Activated naive CD4-positive, alpha-beta T cell treated with anti-CD3 and anti-CD28 coated beads, Interleukin-2, amount 10 ng/mL, durations not matched to agents 7 days and 5 days (primary cell): ENCODE measurements at regions not wholly inside any gene's neighbourhood (a gene's known extent, or its start where the extent isn't known, plus 50 kb on each side); places are given as distances from the start of the nearest gene placed in this dataset.

Experiments used
- CTCF ChIA-PET: fragments of 350-600 bp; sonication (Branson Sonifier 250); formaldehyde crosslinking; loops from one replicate; lab custom pipeline; 2021; ENCODE audit warnings: antibody characterized with exemption; lab: Charles Lee
- DNase-seq: peaks from one replicate; pipeline ENCODE4 v3.0.0-alpha.2; 2020
- H3K27ac Mint-ChIP-seq: one replicate; pipeline ENCODE4 v1.8.0; 2021; ENCODE audit warnings: mild to moderate bottlenecking, moderate library complexity, mixed read lengths
- H3K27me3 Mint-ChIP-seq: one replicate; pipeline ENCODE4 v1.8.0; 2021; ENCODE audit warnings: mild to moderate bottlenecking, mixed read lengths
- H3K36me3 Mint-ChIP-seq: one replicate; pipeline ENCODE4 v1.8.0; 2021; ENCODE audit warnings: mixed read lengths
- H3K4me1 Mint-ChIP-seq: one replicate; pipeline ENCODE4 v1.8.0; 2021; ENCODE audit warnings: mixed read lengths
- H3K4me3 Mint-ChIP-seq: one replicate; pipeline ENCODE4 v1.8.0; 2021; ENCODE audit warnings: mild to moderate bottlenecking, moderate library complexity, mixed read lengths
- H3K9me3 Mint-ChIP-seq: one replicate; pipeline ENCODE4 v1.8.0; 2021; ENCODE audit warnings: mixed read lengths

DNA sequence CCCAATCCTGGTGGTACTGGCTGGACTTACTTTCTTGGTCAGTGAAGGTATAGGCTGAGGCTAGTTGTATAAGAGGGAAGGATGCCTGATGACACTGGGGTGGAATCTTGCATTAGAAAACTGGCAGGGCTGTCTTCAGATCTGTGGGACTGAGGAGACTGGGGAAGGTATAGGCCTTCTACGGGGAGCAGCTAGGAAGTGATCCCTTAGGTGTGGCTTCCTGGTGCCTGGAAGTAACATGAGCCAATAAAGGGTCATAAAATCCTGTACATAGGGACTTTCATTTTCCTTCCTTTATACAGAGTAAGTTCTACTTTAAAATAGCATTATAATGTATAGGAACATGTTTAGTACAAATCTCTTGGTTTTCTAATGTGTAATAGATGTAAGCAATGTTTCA lies 716.8 kb downstream of the LRFN5 start:
- H3K4me1 Mint-ChIP-seq: no peaks in the 10 kb centered on the region
- H3K27ac Mint-ChIP-seq: no peak overlapping the region
- H3K9me3 Mint-ChIP-seq: peaks cover 13% of the 10 kb centered on the region
- CTCF ChIA-PET: no interaction called here
- H3K36me3 Mint-ChIP-seq: no peaks in the 10 kb centered on the region
- no peak for DNase-seq
- H3K27me3 Mint-ChIP-seq: no peaks in the 10 kb centered on the region
- no peak overlapping the region for H3K4me3 Mint-ChIP-seq

DNA sequence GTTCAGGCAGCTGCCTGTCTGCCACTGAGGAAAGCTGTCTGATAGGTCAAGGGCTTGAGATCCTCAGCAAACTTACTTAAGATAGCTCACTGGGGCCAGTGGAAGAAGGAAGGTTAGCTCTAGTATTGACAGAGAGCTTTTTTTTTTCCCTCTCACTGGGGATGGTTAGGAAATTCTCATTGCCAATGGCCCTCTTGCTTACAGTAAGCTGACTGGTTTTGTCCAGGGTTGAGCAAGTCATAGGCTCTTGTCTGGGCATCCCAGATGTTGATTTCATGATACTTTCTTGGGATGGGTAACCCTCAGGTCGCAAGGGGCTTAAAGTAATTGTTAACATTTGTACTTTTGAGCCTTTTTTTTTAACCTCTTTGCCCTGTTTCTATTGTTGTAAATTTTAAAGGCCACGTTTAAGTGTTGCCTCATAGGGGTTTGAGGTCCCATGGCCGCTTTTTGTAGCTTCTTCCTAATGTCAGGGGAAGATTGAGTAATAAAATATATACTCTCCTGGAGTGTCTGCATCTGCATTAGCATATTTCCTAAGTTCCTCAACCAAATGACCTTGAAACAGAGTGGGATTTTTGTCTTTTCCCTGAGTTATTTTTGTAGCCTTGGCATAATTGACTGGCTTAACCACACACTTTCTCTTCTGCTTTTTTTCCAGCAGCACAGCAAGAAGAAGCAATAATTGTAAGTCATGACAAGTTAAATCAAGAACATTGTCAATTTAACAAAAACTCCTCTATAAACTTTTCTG lies 716.0 kb downstream of the LRFN5 start:
- DNase-seq: no peak
- Mint-ChIP-seq H3K9me3 (peaks cover 15% of the 10 kb centered on the region), H3K4me1 (no peaks in the 10 kb centered on the region), H3K27ac (no peak overlapping the region), H3K4me3 (no peak overlapping the region), H3K27me3 (no peaks in the 10 kb centered on the region), H3K36me3 (no peaks in the 10 kb centered on the region)
- CTCF ChIA-PET: no interaction called here

DNA sequence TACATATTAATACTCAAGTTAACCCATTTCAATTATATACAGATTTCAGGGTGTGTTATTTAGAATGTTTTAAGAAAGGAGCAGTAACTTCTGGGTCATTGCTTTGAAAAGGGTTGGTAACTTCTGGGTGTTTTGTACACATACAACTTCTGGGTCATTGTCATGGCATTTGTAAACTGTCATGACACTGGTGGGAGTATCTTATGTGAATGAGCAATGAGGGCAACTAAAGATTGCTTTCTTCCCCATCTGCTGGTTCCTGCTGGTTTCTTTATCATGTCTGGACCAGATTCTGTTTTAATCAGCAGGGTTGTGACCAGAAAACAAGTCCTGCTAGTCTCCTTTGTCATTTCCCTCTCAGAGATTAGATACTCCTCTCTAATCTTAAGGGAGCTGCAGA lies 713.3 kb downstream of the LRFN5 start:
- Mint-ChIP-seq H3K4me1 (no peaks in the 10 kb centered on the region), H3K36me3 (no peaks in the 10 kb centered on the region), H3K27me3 (no peaks in the 10 kb centered on the region), H3K27ac (no peak overlapping the region), H3K4me3 (no peak overlapping the region), H3K9me3 (peaks cover 13% of the 10 kb centered on the region)
- CTCF ChIA-PET: no interaction called here
- DNase-seq: no peak

DNA sequence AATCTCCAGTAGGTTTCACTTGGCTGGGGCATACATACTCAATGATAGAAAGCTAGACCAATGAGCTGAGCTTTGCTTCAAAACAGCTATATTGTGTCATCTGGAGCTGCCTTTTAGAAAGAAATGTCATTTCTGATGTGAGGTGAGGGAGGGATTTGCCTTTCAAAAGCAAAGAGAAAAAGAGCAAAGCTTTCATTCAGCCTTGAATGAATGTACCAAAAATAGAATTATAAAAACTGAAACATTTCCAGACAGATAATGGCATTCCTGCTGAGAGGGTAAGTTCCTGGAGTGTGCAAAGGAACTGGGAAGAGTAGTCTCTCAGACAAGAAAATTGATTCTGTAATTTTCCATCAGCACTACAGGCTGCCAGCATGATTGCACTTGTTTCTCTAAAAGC lies 710.0 kb downstream of the LRFN5 start:
- H3K36me3 Mint-ChIP-seq: no peaks in the 10 kb centered on the region
- H3K27ac Mint-ChIP-seq: no peak overlapping the region
- no peak overlapping the region for H3K4me3 Mint-ChIP-seq
- H3K4me1 Mint-ChIP-seq: no peaks in the 10 kb centered on the region
- no peaks in the 10 kb centered on the region for H3K27me3 Mint-ChIP-seq
- CTCF ChIA-PET: no interaction called here
- no peak for DNase-seq
- H3K9me3 Mint-ChIP-seq: peaks cover 13% of the 10 kb centered on the region

DNA sequence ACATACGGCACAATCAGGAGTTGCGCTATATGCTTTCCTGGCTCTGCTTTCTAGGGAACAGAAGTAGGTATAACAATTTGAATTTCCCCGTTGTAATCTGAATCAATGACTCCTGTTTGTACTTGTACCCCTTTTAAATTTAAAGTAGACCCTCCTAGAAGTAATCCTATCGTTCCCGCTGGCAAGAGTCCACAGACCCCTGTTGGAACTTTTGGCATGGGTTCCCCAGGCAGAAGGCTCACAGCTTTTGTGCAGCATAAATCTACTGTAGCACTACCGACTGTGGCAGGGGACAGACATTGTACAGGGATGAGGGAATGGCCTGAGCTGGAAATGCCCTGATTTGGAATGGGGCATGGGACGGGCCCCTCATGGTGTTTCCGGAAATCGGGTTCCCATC lies 705.2 kb downstream of the LRFN5 start:
- H3K9me3 Mint-ChIP-seq: peaks cover 35% of the 10 kb centered on the region
- H3K4me1 Mint-ChIP-seq: no peaks in the 10 kb centered on the region
- no peaks in the 10 kb centered on the region for H3K36me3 Mint-ChIP-seq
- CTCF ChIA-PET: no interaction called here
- no peak overlapping the region for H3K4me3 Mint-ChIP-seq
- no peaks in the 10 kb centered on the region for H3K27me3 Mint-ChIP-seq
- H3K27ac Mint-ChIP-seq: no peak overlapping the region
- DNase-seq: no peak

DNA sequence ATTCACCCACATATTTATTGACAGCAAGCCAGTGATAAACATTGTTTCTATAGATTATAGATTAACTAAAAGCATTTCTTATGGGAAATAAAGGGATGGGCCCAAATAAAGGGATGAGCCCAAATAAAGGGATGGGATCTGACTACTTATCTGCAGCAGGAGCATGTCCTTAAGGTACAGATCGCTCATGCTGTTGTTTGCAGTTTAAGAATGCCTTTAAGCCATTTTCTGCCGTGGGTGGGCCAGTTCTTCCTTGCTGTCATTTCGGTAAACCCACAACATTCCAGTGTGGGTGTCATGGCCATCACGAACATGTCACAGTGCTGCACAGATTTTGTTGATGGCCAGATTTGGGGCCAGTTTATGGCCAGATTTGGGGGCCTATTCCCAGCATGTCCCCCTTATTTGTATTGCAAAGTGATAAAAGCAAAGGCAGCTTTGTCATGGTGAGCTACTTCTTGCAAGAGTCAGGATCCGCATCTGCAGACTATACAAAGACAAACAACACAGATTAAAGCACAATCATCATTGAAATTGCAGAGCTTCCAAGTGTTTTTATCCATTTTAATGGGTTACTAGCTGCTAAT lies 700.7 kb downstream of the LRFN5 start:
- no peaks in the 10 kb centered on the region for H3K27me3 Mint-ChIP-seq
- no peak for DNase-seq
- CTCF ChIA-PET: no interaction called here
- no peaks in the 10 kb centered on the region for H3K4me1 Mint-ChIP-seq
- no peak overlapping the region for H3K27ac Mint-ChIP-seq
- H3K36me3 Mint-ChIP-seq: no peaks in the 10 kb centered on the region
- H3K9me3 Mint-ChIP-seq: peaks cover 32% of the 10 kb centered on the region
- no peak overlapping the region for H3K4me3 Mint-ChIP-seq

DNA sequence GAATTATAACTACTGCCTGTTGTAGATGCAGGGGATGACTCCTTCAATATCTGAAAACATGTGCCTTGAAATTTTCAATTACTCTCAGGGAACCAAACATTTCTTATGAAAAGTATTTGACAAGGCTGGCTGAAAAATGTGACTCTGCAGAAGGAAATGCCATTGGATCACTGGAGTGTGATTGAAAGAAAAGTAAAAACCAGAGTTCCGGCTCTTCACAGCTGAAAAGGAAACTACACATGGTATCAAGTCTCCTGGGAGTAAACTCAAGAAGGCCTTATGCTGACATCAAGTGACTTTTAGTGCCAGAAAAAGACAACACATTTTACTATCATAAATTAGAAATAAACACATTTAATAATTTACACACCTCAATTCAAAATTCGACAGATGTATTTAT lies 693.0 kb downstream of the LRFN5 start:
- CTCF ChIA-PET: no interaction called here
- H3K4me1 Mint-ChIP-seq: no peaks in the 10 kb centered on the region
- H3K36me3 Mint-ChIP-seq: no peaks in the 10 kb centered on the region
- DNase-seq: no peak
- no peak overlapping the region for H3K4me3 Mint-ChIP-seq
- no peaks in the 10 kb centered on the region for H3K27me3 Mint-ChIP-seq
- H3K9me3 Mint-ChIP-seq: peaks cover 13% of the 10 kb centered on the region
- H3K27ac Mint-ChIP-seq: no peak overlapping the region

DNA sequence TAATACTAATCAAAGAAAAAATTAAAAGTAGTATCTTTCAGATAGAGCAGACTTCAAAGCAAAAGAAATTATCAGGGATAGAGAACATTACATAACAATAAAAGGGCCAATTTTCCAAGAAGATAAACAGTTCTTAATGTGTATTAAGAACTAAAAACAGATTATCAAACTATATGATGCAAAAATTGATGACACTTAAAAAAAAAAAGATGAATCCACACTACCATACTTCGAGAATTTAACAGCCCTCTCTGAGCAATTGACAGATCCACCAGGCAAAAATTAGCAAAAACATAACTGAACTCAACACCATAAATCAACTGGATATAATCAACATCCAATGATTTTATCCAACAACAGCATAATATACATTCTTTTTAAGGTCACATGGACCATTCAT lies 686.5 kb downstream of the LRFN5 start:
- Mint-ChIP-seq H3K27me3 (no peaks in the 10 kb centered on the region), H3K9me3 (peaks cover 19% of the 10 kb centered on the region), H3K4me1 (no peaks in the 10 kb centered on the region), H3K27ac (no peak overlapping the region), H3K4me3 (no peak overlapping the region), H3K36me3 (no peaks in the 10 kb centered on the region)
- CTCF ChIA-PET: no interaction called here
- no peak for DNase-seq

DNA sequence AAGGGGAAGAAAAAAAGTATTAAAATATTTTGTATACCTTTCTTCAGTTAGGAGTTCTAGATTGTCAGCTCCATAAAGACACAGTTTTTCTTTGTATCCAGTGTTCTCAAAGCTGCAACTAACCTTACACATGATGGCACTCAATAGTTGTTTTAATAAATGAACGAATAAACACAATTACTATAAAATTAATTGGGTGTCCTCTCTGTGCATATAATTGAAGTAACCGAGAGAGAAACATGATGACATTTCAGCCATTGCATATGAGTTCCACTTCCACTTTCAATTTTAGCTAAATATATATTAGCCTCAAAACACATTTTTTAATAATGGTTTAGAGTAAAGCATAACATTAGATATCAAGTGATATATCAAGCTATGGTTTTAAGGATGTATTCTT lies 671.2 kb downstream of the LRFN5 start:
- H3K27ac Mint-ChIP-seq: no peak overlapping the region
- no peaks in the 10 kb centered on the region for H3K4me1 Mint-ChIP-seq
- peaks cover 21% of the 10 kb centered on the region for H3K9me3 Mint-ChIP-seq
- H3K4me3 Mint-ChIP-seq: no peak overlapping the region
- CTCF ChIA-PET: no interaction called here
- H3K36me3 Mint-ChIP-seq: no peaks in the 10 kb centered on the region
- no peaks in the 10 kb centered on the region for H3K27me3 Mint-ChIP-seq
- no peak for DNase-seq

DNA sequence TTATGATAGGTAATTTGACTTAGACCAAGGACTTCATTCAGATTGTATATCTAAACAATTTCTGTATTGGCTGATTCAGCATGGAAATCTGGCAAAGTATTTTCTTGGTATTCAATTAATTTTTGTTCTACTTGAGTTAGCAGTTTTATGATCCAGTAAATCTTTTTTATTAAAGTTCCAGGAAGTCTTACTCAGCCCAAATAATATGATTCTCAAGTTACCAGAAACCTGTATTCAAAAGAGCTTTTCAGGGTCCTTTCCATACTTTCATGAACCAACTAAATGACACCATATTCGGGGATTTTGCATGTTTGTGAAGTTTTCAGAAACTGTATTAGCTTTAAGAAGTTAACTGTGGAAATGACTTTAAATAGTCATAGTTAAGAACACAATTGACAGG lies 662.6 kb downstream of the LRFN5 start:
- no peaks in the 10 kb centered on the region for H3K4me1 Mint-ChIP-seq
- H3K27ac Mint-ChIP-seq: no peak overlapping the region
- no peaks in the 10 kb centered on the region for H3K36me3 Mint-ChIP-seq
- H3K4me3 Mint-ChIP-seq: no peak overlapping the region
- CTCF ChIA-PET: no interaction called here
- no peak for DNase-seq
- no peaks in the 10 kb centered on the region for H3K27me3 Mint-ChIP-seq
- peaks cover 15% of the 10 kb centered on the region for H3K9me3 Mint-ChIP-seq

DNA sequence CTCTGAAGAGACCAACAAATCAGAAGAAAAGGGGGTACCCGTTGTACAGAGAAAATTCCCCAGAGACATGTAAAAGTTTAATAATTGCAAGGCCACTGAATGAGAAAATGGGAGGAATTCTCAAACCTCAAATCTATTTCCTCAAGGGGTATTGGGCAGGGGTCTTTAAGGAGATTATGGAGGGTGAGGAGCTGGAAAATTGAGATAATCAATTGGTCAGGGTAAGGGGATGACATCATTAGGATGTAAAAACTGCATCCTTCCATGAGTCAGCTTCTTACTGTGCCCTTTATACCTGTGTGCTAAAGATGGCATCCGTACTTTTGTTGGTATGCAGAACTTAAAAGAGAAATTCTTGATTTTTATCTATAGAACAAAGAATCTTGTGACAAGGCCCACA lies 641.5 kb downstream of the LRFN5 start:
- Mint-ChIP-seq H3K36me3 (no peaks in the 10 kb centered on the region), H3K4me3 (no peak overlapping the region), H3K27me3 (no peaks in the 10 kb centered on the region), H3K9me3 (peaks cover 2% of the 10 kb centered on the region), H3K27ac (no peak overlapping the region), H3K4me1 (no peaks in the 10 kb centered on the region)
- CTCF ChIA-PET: no interaction called here
- no peak for DNase-seq

DNA sequence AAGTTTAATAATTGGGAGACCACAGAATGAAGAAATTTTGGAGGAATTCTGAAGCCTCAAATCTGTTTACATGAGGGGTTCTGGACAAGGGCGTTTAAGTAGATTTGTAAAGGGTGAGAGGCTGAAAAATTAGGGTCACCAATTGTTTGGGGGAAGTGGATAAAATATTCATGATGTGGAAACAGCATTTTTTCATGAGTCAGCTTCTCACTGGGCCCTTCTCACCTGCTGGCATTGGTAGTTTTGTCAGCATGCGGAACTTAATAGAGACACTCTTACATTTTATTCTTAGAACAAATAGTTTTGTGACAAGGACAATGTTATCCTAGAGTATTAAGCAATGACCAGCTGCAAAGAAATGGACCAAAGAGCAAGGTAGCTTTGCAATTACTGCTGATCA lies 634.4 kb downstream of the LRFN5 start:
- CTCF ChIA-PET: no interaction called here
- no peak for DNase-seq
- no peaks in the 10 kb centered on the region for H3K36me3 Mint-ChIP-seq
- H3K9me3 Mint-ChIP-seq: peaks cover 5% of the 10 kb centered on the region
- H3K4me1 Mint-ChIP-seq: no peaks in the 10 kb centered on the region
- no peak overlapping the region for H3K27ac Mint-ChIP-seq
- H3K27me3 Mint-ChIP-seq: no peaks in the 10 kb centered on the region
- H3K4me3 Mint-ChIP-seq: no peak overlapping the region

DNA sequence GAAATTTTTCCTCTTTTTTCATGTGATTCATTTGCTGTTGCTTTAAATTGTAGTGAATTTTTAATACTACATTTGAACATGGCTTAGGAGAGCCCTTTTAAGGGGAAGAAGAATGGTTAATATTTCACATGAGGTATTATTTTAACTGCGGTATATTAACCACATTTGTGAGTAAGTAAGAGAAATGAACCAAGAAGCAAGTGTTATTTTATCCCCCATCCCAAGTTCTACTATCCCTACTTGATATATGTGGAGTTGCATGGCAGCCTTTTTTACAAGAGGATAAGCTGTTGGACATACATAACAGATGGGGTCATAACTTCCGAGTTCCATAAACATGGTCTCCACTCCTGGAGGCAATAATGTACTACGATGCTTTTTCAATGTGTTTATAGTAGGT lies 623.3 kb downstream of the LRFN5 start:
- Mint-ChIP-seq H3K27ac (no peak overlapping the region), H3K36me3 (no peaks in the 10 kb centered on the region), H3K4me1 (no peaks in the 10 kb centered on the region), H3K9me3 (no peaks in the 10 kb centered on the region), H3K4me3 (no peak overlapping the region), H3K27me3 (no peaks in the 10 kb centered on the region)
- no peak for DNase-seq
- CTCF ChIA-PET: no interaction called here

DNA sequence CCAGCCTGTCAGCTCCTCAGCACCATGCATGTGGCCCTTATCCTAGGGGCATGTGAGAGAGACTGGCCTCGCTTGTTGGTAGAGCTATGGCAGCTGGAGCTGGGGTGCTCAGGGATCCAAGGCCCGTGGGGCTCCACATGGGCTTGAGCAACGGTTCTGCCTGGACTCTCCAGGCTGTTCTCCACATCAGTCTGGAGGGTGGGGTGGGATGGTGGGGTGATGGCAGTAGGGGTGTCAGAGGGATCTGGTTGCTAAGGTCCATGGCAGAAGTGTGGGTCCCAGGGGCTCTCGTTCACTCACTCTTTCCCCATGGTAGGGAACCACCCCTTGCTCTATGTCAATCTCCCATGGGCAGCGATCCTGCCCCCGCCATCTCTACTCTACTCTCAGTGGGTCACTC lies 622.6 kb downstream of the LRFN5 start:
- Mint-ChIP-seq H3K9me3 (no peaks in the 10 kb centered on the region), H3K4me3 (no peak overlapping the region), H3K27me3 (no peaks in the 10 kb centered on the region), H3K27ac (no peak overlapping the region), H3K4me1 (no peaks in the 10 kb centered on the region), H3K36me3 (no peaks in the 10 kb centered on the region)
- CTCF ChIA-PET: no interaction called here
- no peak for DNase-seq

DNA sequence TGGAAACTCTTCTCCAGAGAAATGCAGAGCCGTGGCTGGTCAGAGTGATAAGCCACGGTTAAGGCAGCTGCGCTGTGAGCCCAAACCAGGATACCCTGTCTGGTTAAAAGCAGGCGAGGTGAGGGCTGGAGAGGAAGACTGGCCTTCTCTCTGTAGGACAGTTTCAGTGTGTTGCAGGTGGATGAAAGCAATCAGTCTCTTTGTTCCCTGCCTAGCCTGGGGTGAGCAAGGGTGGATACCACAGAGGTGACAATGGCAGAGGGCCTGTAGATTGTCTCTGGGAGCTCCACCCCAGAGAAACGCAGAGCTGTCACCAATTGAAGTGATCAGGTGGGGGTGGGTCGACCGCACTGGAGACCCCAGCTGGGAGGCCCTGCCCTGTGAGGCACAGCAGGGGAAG lies 621.9 kb downstream of the LRFN5 start:
- CTCF ChIA-PET: no interaction called here
- H3K9me3 Mint-ChIP-seq: no peaks in the 10 kb centered on the region
- DNase-seq: no peak
- H3K36me3 Mint-ChIP-seq: no peaks in the 10 kb centered on the region
- no peaks in the 10 kb centered on the region for H3K4me1 Mint-ChIP-seq
- H3K27ac Mint-ChIP-seq: no peak overlapping the region
- no peak overlapping the region for H3K4me3 Mint-ChIP-seq
- H3K27me3 Mint-ChIP-seq: no peaks in the 10 kb centered on the region
